OCI-LY7 (cell line): ENCODE measurements at regions not wholly inside any gene's neighbourhood (a gene's known extent, or its start where the extent isn't known, plus 50 kb on each side); places are given as distances from the start of the nearest gene placed in this dataset.
"Not testable (repeated sequence)": the region's sequence is repeated elsewhere in the genome, so short reads cannot be mapped to it uniquely, and the experiment has no call there.

ENCODE experiments used
- BruUV-seq: library from RNA; stranded (reverse); fragments of 400-500 nt; replicated peaks from 2 replicates; lab custom pipeline; 2021; lab: Mats Ljungman, UMichigan
- CTCF ChIA-PET: fragments of 300-600 bp; sonication (Branson Sonifier 250); formaldehyde crosslinking; loops from one replicate; lab custom pipeline; 2022; ENCODE audit warnings: antibody characterized with exemption; ENCODE audit not compliant: unreplicated experiment; lab: Charles Lee
- POLR2A ChIA-PET: fragments of 300-600 bp; sonication (Branson Sonifier 250); formaldehyde crosslinking; loops from one replicate; lab custom pipeline; 2022; ENCODE audit warnings: antibody characterized with exemption; lab: Charles Lee
- DNase-seq: peaks from one replicate; pipeline ENCODE4 v3.0.0-alpha.2; 2015; ENCODE audit warnings: low spot score
- H2AFZ ChIP-seq: fragments of 200-600 bp; sonication (generic), shearing (Covaris generic); 2 replicates; pipeline ENCODE4 v1.6.1; 2014; ENCODE audit warnings: mild to moderate bottlenecking, antibody characterized with exemption, low read length, moderate library complexity
- H3K27ac ChIP-seq: fragments of 200-600 bp; sonication (generic); 2 replicates; pipeline ENCODE4 v1.5.1; 2014; ENCODE audit warnings: mixed run types, low read depth, mild to moderate bottlenecking, moderate library complexity, low read length, inconsistent platforms; ENCODE audit not compliant: poor library complexity, severe bottlenecking
- H3K36me3 ChIP-seq: fragments of 200-600 bp; sonication (generic); 2 replicates; pipeline ENCODE4 v1.6.1; 2014; ENCODE audit warnings: mild to moderate bottlenecking, antibody characterized with exemption, low read length, moderate library complexity, mixed read lengths; ENCODE audit not compliant: insufficient read depth
- H3K4me1 ChIP-seq: fragments of 200-600 bp; sonication (generic); 2 replicates; pipeline ENCODE4 v1.5.1; 2014; ENCODE audit warnings: mild to moderate bottlenecking, low read length; ENCODE audit not compliant: insufficient read depth, poor library complexity, severe bottlenecking
- H3K4me2 ChIP-seq: fragments of 200-600 bp; sonication (generic); 2 replicates; pipeline ENCODE4 v1.6.1; 2014; ENCODE audit warnings: mild to moderate bottlenecking, low read length
- H3K4me3 ChIP-seq: fragments of 200-600 bp; sonication (generic); 2 replicates; pipeline ENCODE4 v1.5.1; 2014; ENCODE audit warnings: mild to moderate bottlenecking, low read depth, low read length; ENCODE audit not compliant: poor library complexity, severe bottlenecking
- H3K79me2 ChIP-seq: fragments of 200-600 bp; sonication (generic); 2 replicates; pipeline ENCODE4 v1.6.1; 2016; ENCODE audit warnings: low read depth, mild to moderate bottlenecking, low read length, moderate library complexity, mixed read lengths; ENCODE audit not compliant: insufficient read depth
- H3K9me2 ChIP-seq: fragments of 200-600 bp; sonication (generic); 2 replicates; pipeline ENCODE4 v1.6.1; 2016; ENCODE audit warnings: mild to moderate bottlenecking, low read length, mixed read lengths; ENCODE audit not compliant: insufficient read depth
- H3K9me3 ChIP-seq: fragments of 200-600 bp; sonication (generic); 2 replicates; pipeline ENCODE4 v1.6.1; 2014; ENCODE audit warnings: mild to moderate bottlenecking, mixed run types, low read length, mixed read lengths
- H4K20me1 ChIP-seq: fragments of 200-600 bp; sonication (generic); 2 replicates; pipeline ENCODE4 v1.6.1; 2014; ENCODE audit warnings: mild to moderate bottlenecking, antibody characterized with exemption, low read length, moderate library complexity, mixed read lengths; ENCODE audit not compliant: insufficient read depth
- CTCF ChIP-seq: fragments of 200-600 bp; sonication (generic); conservative IDR thresholded peaks from 2 replicates; pipeline ENCODE4 v1.5.1; 2014; ENCODE audit warnings: mild to moderate bottlenecking, antibody characterized with exemption, low read length, moderate library complexity, mixed read lengths
- EZH2phosphoT487 ChIP-seq: fragments of 200-600 bp; sonication (generic); IDR thresholded peaks from 2 replicates; pipeline ENCODE4 v1.6.1; 2018; ENCODE audit warnings: low read depth, borderline replicate concordance, mild to moderate bottlenecking, mixed run types, antibody characterized with exemption, low read length, moderate library complexity, mixed read lengths
- intact Hi-C: fragments of 100-400 bp; cut with micrococcal nuclease; formaldehyde crosslinking; loops from one replicate; pipeline ENCODE4 v1.10.0; 2022; ENCODE audit not compliant: unreplicated experiment

GRCh38 chr3:16076564-16076963 lies 97.9 kb upstream of the GALNT15 start:
- intact Hi-C loops = no loop called here
- TF ChIP-seq EZH2phosphoT487 (no peak), CTCF (no peak)
- no peaks in the 10 kb centered on the region for H4K20me1 ChIP-seq
- no peak overlapping the region for H3K27ac ChIP-seq
- H3K79me2 ChIP-seq = no peaks in the 10 kb centered on the region
- no TSS peak for BruUV-seq
- DNase-seq = no peak
- ChIA-PET CTCF (no interaction called here), POLR2A (no interaction called here)
- H3K9me3 ChIP-seq = peaks cover 7% of the 10 kb centered on the region; the same call in 1 of the 2 replicates
- H2AFZ ChIP-seq = no peak overlapping the region
- H3K9me2 ChIP-seq = no peaks in the 10 kb centered on the region
- H3K4me1 ChIP-seq = no peaks in the 10 kb centered on the region
- H3K36me3 ChIP-seq = no peaks in the 10 kb centered on the region
- H3K4me3 ChIP-seq = no peak overlapping the region
- no peak overlapping the region for H3K4me2 ChIP-seq

GRCh38 chr3:16077146-16077545 lies 97.3 kb upstream of the GALNT15 start:
- H3K36me3 ChIP-seq, H3K27ac ChIP-seq, H3K9me3 ChIP-seq, BruUV-seq, H3K4me1 ChIP-seq, DNase-seq, H4K20me1 ChIP-seq, intact Hi-C loops, H3K4me3 ChIP-seq, H2AFZ ChIP-seq, H3K4me2 ChIP-seq, H3K79me2 ChIP-seq, H3K9me2 ChIP-seq, CTCF ChIA-PET: not testable (repeated sequence)
- POLR2A ChIA-PET = interaction anchor here (0.7 kb wide), 1 partner anchor 103 kb away, joined by 3 read pairs; no protein-coding TSS in a partner anchor

GRCh38 chr3:16077681-16078080 lies 96.8 kb upstream of the GALNT15 start:
- H3K36me3 ChIP-seq, H4K20me1 ChIP-seq, H3K79me2 ChIP-seq, H3K27ac ChIP-seq, BruUV-seq, H3K4me2 ChIP-seq, H2AFZ ChIP-seq, DNase-seq, H3K9me3 ChIP-seq, H3K9me2 ChIP-seq, H3K4me3 ChIP-seq, CTCF ChIA-PET, H3K4me1 ChIP-seq, intact Hi-C loops: not testable (repeated sequence)
- POLR2A ChIA-PET = interaction anchor here (0.7 kb wide), 1 partner anchor 103 kb away, joined by 3 read pairs; no protein-coding TSS in a partner anchor

- TF ChIP-seq CTCF (no peak), EZH2phosphoT487 (no peak)
- BruUV-seq = no TSS peak
- no peaks in the 10 kb centered on the region for H4K20me1 ChIP-seq
- no peak overlapping the region for H3K4me2 ChIP-seq
- H3K4me3 ChIP-seq = no peak overlapping the region
- H3K9me2 ChIP-seq = no peaks in the 10 kb centered on the region
- no peaks in the 10 kb centered on the region for H3K79me2 ChIP-seq
- ChIA-PET POLR2A (no interaction called here), CTCF (no interaction called here)
- H2AFZ ChIP-seq = no peak overlapping the region
- no peaks in the 10 kb centered on the region for H3K4me1 ChIP-seq
- peaks cover 7% of the 10 kb centered on the region; the same call in 1 of the 2 replicates for H3K9me3 ChIP-seq
- DNase-seq = no peak
- intact Hi-C loops = no loop called here
- no peaks in the 10 kb centered on the region for H3K36me3 ChIP-seq
- no peak overlapping the region for H3K27ac ChIP-seq
These were observed 95.0 kb upstream of the GALNT15 start for GRCh38 chr3:16079519-16079918.
